Activated B cell treated with CpG ODN at 0.5 μM for 24 hours (primary cell): ENCODE measurements at regions not wholly inside any gene's neighbourhood (a gene's known extent, or its start where the extent isn't known, plus 50 kb on each side); places are given as distances from the start of the nearest gene placed in this dataset.
A peak's percentile ranks its signal among the peaks of the same experiment; 100 is the strongest.

Experiments used
- ATAC-seq: fragments of 200-7000 bp; cut with Tn5 transposase; one replicate; pipeline ENCODE4 v1.10.0; 2021; ENCODE audit warnings: low read depth, mild to moderate bottlenecking, moderate library complexity
- CTCF ChIA-PET: fragments of 350-600 bp; sonication (Branson Sonifier 250); formaldehyde crosslinking; loops from one replicate; lab custom pipeline; 2021; ENCODE audit warnings: antibody characterized with exemption; lab: Charles Lee
- POLR2A ChIA-PET: fragments of 350-600 bp; sonication (Branson Sonifier 250); formaldehyde crosslinking; loops from one replicate; lab custom pipeline; 2021; ENCODE audit warnings: antibody characterized with exemption; lab: Charles Lee
- DNase-seq: peaks from one replicate; pipeline ENCODE4 v3.0.0; 2022
- H3K27ac Mint-ChIP-seq: one replicate; pipeline ENCODE4 v1.8.0; 2020; ENCODE audit warnings: mixed read lengths
- H3K27me3 Mint-ChIP-seq: one replicate; pipeline ENCODE4 v1.8.0; 2021; ENCODE audit warnings: mixed read lengths
- H3K36me3 Mint-ChIP-seq: one replicate; pipeline ENCODE4 v1.8.0; 2021; ENCODE audit warnings: low read depth, mixed read lengths
- H3K4me1 Mint-ChIP-seq: one replicate; pipeline ENCODE4 v1.8.0; 2021; ENCODE audit warnings: mixed read lengths
- H3K4me3 Mint-ChIP-seq: one replicate; pipeline ENCODE4 v1.8.0; 2020; ENCODE audit warnings: mild to moderate bottlenecking, mixed read lengths
- H3K9me3 Mint-ChIP-seq: one replicate; pipeline ENCODE4 v1.8.0; 2020; ENCODE audit warnings: mixed read lengths
- intact Hi-C: fragments of 100-400 bp; cut with micrococcal nuclease; formaldehyde crosslinking; loops from one replicate; pipeline ENCODE4 v1.15.1; 2024
- TF ChIP-seq, protein P1 (sequence below): fragments of 200-600 bp; IDR thresholded peaks from one replicate; pipeline ENCODE4 v1.8.0; 2022; ENCODE audit warnings: antibody characterized with exemption, mild to moderate bottlenecking

DNA sequence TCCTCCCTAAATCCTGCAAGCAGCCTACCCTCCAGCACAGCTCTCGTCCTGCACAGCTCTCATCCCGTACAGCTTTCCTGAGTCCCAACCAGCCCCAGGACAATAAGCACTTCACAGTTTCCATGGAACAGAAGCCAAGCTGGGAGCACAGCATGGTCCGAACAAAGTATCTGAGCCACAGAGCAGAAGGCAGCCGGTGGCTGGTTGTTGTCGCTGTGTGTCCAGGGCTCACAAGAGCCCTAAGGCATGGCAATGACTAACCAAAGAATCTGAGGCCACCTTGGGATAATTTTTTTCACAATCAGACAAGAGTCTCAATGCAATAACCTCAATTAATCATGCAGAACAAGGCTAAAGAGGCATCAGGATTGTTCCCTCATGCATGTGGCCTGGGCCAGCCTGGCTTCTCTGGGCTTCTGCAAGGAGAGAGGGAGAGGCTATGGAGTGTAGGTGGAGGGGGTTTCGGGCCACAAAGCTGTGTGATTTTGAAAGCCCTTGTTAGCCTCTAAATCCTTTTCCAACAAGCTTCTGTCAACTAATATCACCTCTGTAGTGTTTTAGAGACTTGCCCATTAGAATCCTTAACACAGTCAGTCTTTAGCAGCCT lies 323.4 kb downstream of the PIK3R1 start:
- no peaks in the 10 kb centered on the region for H3K9me3 Mint-ChIP-seq
- peaks cover 24% of the 10 kb centered on the region for H3K4me1 Mint-ChIP-seq
- no peak overlapping the region for H3K4me3 Mint-ChIP-seq
- ATAC-seq = no peak
- CTCF ChIA-PET = no interaction called here
- POLR2A ChIA-PET = no interaction called here
- peaks cover 38% of the 10 kb centered on the region for H3K27me3 Mint-ChIP-seq
- no peak for DNase-seq
- H3K36me3 Mint-ChIP-seq = no peaks in the 10 kb centered on the region
- intact Hi-C loops = no loop called here
- no peak overlapping the region for H3K27ac Mint-ChIP-seq
- TF ChIP-seq, protein P1, sequence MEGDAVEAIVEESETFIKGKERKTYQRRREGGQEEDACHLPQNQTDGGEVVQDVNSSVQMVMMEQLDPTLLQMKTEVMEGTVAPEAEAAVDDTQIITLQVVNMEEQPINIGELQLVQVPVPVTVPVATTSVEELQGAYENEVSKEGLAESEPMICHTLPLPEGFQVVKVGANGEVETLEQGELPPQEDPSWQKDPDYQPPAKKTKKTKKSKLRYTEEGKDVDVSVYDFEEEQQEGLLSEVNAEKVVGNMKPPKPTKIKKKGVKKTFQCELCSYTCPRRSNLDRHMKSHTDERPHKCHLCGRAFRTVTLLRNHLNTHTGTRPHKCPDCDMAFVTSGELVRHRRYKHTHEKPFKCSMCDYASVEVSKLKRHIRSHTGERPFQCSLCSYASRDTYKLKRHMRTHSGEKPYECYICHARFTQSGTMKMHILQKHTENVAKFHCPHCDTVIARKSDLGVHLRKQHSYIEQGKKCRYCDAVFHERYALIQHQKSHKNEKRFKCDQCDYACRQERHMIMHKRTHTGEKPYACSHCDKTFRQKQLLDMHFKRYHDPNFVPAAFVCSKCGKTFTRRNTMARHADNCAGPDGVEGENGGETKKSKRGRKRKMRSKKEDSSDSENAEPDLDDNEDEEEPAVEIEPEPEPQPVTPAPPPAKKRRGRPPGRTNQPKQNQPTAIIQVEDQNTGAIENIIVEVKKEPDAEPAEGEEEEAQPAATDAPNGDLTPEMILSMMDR = no peak

DNA sequence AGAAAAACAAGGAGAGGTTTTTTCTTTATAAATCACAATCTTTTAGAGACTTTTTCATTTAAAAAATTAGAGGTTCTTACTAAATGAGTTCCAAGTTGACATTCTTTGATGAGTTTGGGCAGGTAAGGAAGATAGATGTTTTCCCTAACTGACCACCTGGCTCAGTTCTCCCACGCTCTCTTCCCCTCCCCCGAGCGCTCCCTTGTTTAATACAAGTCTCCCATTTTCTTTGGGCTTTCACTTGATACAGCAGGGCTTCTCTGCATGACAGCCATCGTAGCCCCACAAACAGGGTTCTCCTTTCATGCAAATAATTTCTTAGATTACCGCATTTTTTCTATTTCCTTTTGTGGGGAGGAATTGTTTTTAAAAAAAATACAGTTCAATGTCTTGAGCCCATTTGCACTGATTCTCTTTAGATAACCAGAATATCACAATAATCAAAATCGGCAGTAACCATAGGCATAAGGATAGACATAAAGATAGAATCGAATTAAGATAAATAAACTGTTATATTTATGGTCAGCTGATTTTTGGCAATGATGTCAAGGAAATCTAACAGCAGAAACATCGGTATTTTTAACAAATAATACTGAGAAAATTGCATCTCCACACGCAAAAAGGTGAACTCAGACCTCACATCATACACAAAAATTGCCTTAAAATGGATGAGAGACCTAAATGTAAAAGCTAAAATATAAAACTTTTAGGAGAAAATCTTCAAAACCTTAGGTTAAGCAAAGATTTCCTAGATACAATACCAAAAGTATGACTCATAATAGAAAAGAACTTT lies 325.4 kb downstream of the PIK3R1 start:
- CTCF ChIA-PET = no interaction called here
- DNase-seq (no peak), ATAC-seq (no peak)
- no peak overlapping the region for H3K4me3 Mint-ChIP-seq
- TF ChIP-seq, protein P1 = no peak
- no peaks in the 10 kb centered on the region for H3K36me3 Mint-ChIP-seq
- peaks cover 25% of the 10 kb centered on the region for H3K4me1 Mint-ChIP-seq
- intact Hi-C loops = no loop called here
- no peak overlapping the region for H3K27ac Mint-ChIP-seq
- H3K9me3 Mint-ChIP-seq = no peaks in the 10 kb centered on the region
- POLR2A ChIA-PET = no interaction called here
- H3K27me3 Mint-ChIP-seq = peaks cover 32% of the 10 kb centered on the region

DNA sequence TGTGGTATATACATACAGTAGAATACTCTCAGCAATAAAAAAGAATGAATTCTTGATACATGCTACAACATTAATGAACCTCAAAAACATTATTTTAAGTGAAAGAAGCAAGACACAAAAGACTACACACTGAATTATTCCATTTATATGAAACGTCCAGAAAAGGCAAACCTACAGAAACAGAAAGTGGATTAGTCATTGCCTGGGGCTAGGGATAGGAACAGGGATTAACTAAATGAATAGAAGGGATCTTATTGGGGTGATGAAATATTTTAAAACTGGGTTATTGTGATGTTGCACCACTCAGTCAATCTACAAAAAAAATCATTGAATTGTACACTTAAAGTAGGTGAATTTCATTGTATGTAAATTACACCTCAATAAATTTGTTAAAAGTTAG lies 326.7 kb downstream of the PIK3R1 start:
- no peaks in the 10 kb centered on the region for H3K36me3 Mint-ChIP-seq
- H3K4me3 Mint-ChIP-seq = no peak overlapping the region
- peaks cover 32% of the 10 kb centered on the region for H3K27me3 Mint-ChIP-seq
- H3K9me3 Mint-ChIP-seq = no peaks in the 10 kb centered on the region
- ChIA-PET CTCF (no interaction called here), POLR2A (no interaction called here)
- peaks cover 25% of the 10 kb centered on the region for H3K4me1 Mint-ChIP-seq
- no peak for DNase-seq
- H3K27ac Mint-ChIP-seq = no peak overlapping the region
- TF ChIP-seq, protein P1 = no peak
- no peak for ATAC-seq
- intact Hi-C loops = no loop called here

DNA sequence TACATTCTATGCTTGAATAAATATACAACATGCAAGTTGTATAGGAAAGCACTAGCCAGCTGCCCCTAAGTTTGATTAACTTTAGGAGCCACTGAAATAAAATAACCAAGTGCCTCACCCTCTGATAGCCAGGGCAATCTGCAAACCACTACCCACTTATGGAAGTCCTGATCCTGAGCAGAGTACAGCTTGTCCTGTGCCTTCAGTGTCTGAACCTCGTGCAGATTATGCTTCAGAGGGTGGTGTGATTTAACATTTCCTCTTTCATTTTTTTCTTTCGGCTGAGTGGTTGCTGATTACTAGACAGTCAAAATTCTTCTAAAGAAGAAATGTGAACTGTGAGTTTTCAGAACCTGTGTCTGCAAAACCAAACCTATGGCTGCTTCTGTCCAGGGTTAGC lies 327.7 kb downstream of the PIK3R1 start:
- no peak overlapping the region for H3K27ac Mint-ChIP-seq
- peaks cover 25% of the 10 kb centered on the region for H3K4me1 Mint-ChIP-seq
- TF ChIP-seq, protein P1 = no peak
- H3K36me3 Mint-ChIP-seq = no peaks in the 10 kb centered on the region
- ATAC-seq = no peak
- ChIA-PET CTCF (no interaction called here), POLR2A (no interaction called here)
- no peak for DNase-seq
- H3K27me3 Mint-ChIP-seq = peaks cover 31% of the 10 kb centered on the region
- H3K9me3 Mint-ChIP-seq = no peaks in the 10 kb centered on the region
- H3K4me3 Mint-ChIP-seq = peak overlapping the region; percentile 25
- intact Hi-C loops = no loop called here

DNA sequence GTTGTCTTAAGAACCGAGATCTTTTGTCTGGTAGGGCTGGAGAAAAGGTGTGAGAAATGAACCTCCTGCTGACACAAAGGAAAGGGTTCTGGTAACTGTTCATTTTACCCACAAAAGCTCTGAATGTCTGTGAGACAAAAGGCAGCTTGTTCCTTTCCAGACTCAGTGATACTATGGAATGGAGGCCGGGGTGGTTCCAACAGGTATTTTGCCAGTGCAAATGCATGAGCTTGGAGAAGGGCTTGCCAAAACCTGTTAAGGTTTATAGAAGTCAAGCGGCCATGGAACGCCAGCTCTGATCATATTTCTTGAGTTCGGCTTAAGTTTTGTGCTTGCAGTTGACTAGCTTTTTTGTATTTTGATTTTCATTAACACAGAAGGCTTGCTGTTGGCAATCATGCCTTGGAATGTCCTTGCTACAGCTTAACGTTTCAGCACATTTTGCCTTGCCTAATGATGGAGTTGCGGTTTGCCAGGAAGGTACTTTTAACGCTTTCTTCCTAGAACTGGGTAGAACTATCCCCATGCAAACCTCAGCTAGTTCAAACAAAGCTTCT lies 328.6 kb downstream of the PIK3R1 start:
- peaks cover 23% of the 10 kb centered on the region for H3K27me3 Mint-ChIP-seq
- no peak overlapping the region for H3K4me3 Mint-ChIP-seq
- ChIA-PET POLR2A (no interaction called here), CTCF (no interaction called here)
- H3K27ac Mint-ChIP-seq = no peak overlapping the region
- TF ChIP-seq, protein P1 = no peak
- H3K4me1 Mint-ChIP-seq = peaks cover 25% of the 10 kb centered on the region
- no peaks in the 10 kb centered on the region for H3K36me3 Mint-ChIP-seq
- DNase-seq = no peak
- intact Hi-C loops = no loop called here
- H3K9me3 Mint-ChIP-seq = no peaks in the 10 kb centered on the region
- no peak for ATAC-seq
